Ascending aorta (tissue), 2 donors: ENCODE measurements at regions not wholly inside any gene's neighbourhood (a gene's known extent, or its start where the extent isn't known, plus 50 kb on each side); places are given as distances from the start of the nearest gene placed in this dataset.

Experiments
- DNase-seq, 2 donors: peaks; one replicate each; pipeline ENCODE4 v3.0.0-alpha.2; 2019; ENCODE audit warnings: low spot score in 2 of 2
- H3K27ac ChIP-seq, 2 donors: fragments of 200-600 bp; sonication (generic); one replicate each; pipeline ENCODE4 v1.5.1; 2016 to 2017; ENCODE audit warnings: mild to moderate bottlenecking in 1 of 2
- H3K27me3 ChIP-seq: fragments of 200-600 bp; sonication (generic); one replicate; pipeline ENCODE4 v1.5.1; 2017
- H3K36me3 ChIP-seq, 2 donors: fragments of 200-600 bp; sonication (generic); one replicate each; pipeline ENCODE4 v1.5.1; 2016
- H3K4me1 ChIP-seq, 2 donors: fragments of 200-600 bp; sonication (generic); one replicate each; pipeline ENCODE4 v1.5.1; 2016 to 2017; ENCODE audit warnings: mild to moderate bottlenecking in 1 of 2
- H3K4me3 ChIP-seq, 2 donors: fragments of 200-600 bp; sonication (generic); one replicate each; pipeline ENCODE4 v1.5.1; 2016 to 2017; ENCODE audit warnings: mild to moderate bottlenecking in 1 of 2
- H3K9me3 ChIP-seq, 2 donors: fragments of 200-600 bp; sonication (generic); one replicate each; pipeline ENCODE4 v1.5.1; 2016
- intact Hi-C: fragments of 100-400 bp; cut with DNase I; formaldehyde crosslinking; loops from one replicate; pipeline ENCODE4 v1.15.1; 2023
- TF ChIP-seq, protein P1 (sequence below), 3 experiments: fragments of 200-600 bp in 2 of 3; fragments of 450-650 bp in 1 of 3; sonication (generic) in 2 of 3; IDR thresholded peaks; one replicate each; pipeline ENCODE4 v1.5.1; 2016 to 2019; ENCODE audit warnings: antibody characterized with exemption in 3 of 3, mild to moderate bottlenecking in 1 of 3, moderate library complexity in 1 of 3

DNA sequence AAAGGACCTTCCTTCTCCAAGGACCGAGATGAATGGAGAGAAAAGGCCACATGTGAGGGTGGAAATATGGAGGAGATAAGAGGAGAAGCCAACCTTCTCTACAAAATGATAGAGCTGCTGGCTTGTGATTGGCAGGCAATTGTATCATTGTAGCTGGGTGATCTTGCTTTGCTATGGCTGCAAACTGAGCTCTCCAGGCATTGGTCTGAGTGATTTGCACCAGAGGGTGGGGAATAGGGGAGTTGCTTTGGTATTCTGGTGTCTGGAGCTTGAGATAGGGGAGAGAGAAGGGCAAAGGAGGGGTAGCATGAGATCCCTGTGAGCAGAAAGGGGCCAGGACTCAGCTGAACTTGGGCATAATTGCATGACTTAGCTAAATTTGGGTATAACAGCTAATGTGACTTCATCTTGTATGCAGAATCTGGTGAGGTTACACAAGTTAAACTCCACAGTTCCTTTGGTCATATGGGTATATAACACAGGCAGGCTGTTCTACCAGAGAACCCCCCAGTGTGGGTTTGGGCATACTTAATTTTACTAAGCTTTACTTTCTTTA, 72.0 kb downstream of the FOS start:
- TF ChIP-seq, protein P1, sequence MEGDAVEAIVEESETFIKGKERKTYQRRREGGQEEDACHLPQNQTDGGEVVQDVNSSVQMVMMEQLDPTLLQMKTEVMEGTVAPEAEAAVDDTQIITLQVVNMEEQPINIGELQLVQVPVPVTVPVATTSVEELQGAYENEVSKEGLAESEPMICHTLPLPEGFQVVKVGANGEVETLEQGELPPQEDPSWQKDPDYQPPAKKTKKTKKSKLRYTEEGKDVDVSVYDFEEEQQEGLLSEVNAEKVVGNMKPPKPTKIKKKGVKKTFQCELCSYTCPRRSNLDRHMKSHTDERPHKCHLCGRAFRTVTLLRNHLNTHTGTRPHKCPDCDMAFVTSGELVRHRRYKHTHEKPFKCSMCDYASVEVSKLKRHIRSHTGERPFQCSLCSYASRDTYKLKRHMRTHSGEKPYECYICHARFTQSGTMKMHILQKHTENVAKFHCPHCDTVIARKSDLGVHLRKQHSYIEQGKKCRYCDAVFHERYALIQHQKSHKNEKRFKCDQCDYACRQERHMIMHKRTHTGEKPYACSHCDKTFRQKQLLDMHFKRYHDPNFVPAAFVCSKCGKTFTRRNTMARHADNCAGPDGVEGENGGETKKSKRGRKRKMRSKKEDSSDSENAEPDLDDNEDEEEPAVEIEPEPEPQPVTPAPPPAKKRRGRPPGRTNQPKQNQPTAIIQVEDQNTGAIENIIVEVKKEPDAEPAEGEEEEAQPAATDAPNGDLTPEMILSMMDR (IDR thresholded peaks at IDR 0.05): no peak
- Histone ChIP-seq H3K27ac (no peak overlapping the region), H3K27me3 (no peaks in the 10 kb centered on the region), H3K4me3 (no peak overlapping the region), H3K4me1 (no peaks in the 10 kb centered on the region), H3K36me3 (no peaks in the 10 kb centered on the region), H3K9me3 (no peaks in the 10 kb centered on the region)
- intact Hi-C loops: no loop called here
- no peak for DNase-seq

DNA sequence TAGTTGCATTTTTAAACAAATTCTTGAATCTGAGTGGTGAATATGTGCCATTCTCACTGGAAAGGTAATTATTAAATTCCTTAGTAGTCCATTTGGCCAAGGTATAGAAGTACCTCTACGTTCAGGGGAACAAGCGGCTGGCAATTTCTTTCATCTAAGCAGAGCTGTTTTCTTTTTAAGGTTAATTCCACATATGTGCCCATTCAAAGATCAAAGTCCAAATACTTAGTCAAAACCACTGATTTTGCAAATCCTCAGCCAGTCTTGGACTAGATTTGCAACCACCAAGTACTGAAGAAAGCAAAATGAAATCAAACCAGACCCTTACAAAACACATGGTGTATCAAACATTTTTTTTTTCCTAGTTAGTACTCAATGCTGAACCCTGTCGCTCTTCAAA, 68.7 kb upstream of the JDP2 start:
- peaks cover 3 to 24% of the 10 kb centered on the region in 2 donors for H3K4me1 ChIP-seq
- no peaks in the 10 kb centered on the region for H3K27me3 ChIP-seq
- intact Hi-C loops: no loop called here
- no peaks in the 10 kb centered on the region for H3K36me3 ChIP-seq
- H3K9me3 ChIP-seq: no peaks in the 10 kb centered on the region
- H3K4me3 ChIP-seq: no peak overlapping the region
- TF ChIP-seq, protein P1 (IDR thresholded peaks at IDR 0.05): no peak
- no peak overlapping the region for H3K27ac ChIP-seq
- DNase-seq: no peak

DNA sequence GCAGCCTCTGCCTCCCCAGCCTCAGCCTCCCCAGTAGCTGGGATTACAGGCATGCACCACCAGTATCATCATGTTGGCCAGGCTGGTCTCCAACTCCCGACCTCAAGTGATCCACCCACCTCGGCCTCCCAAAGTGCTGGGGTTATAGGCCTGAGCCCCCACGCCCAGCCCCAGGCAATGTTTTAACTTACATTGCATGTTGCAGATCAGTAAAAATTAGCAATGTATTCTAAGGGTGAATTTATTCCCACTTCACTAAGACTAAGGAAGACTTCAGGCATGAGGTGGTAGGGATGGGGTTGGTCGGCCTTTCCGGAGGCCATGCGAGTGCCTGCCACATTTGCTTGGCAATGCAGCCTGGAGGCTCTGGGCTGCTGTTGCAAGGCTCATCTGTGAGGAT, 66.8 kb upstream of the JDP2 start:
- H3K36me3 ChIP-seq: no peaks in the 10 kb centered on the region
- H3K27me3 ChIP-seq: no peaks in the 10 kb centered on the region
- no peaks in the 10 kb centered on the region for H3K9me3 ChIP-seq
- no peak overlapping the region for H3K4me3 ChIP-seq
- intact Hi-C loops: loop anchor here (10.0 kb wide), 1 partner anchor 64 kb away; the partner anchor contains the start of gene JDP2
- no peak for DNase-seq
- H3K27ac ChIP-seq: peak overlapping the region; percentile 68 to 74
- TF ChIP-seq, protein P1 (IDR thresholded peaks at IDR 0.05): no peak
- peaks cover 3 to 24% of the 10 kb centered on the region in 2 donors for H3K4me1 ChIP-seq

DNA sequence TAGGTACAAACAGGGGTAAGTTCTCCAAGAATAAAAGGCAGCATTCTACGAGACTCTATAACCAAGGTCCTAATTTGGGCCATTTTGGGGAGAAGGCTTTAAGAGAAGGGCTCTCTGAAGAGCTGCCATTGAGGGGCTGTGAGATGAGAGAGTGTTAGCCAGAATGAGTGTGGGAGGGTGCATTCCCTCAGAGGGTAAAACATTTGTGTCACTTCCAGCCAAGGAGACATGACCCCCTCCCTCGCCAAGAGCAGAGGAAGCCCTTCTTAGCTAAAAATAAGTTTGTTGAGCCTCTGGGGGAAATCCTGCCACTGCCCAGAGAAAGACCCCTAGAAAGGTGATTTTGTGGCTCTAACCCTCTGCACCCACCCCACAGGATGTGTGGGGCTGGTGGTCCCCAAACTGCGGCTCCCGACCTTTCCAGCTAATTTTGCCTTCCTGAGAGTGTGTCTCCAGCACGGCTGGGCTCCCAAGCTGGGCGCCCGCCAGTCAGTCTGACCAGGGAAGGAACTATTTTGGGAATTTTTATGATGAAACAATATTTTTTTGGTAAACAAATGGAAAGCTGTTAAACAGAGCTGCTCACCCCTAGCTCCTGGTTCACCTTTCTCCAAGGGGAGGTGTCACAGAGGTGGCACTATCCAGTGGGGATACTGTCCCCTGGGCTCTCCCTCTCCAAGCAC, 65.9 kb upstream of the JDP2 start:
- intact Hi-C loops: loop anchor here (2.0 to 10.0 kb wide), 3 partner anchors 39 to 63 kb away; partner anchors contain the start of gene JDP2
- H3K27ac ChIP-seq: peak overlapping the region; percentile 68 to 74
- no peaks in the 10 kb centered on the region for H3K36me3 ChIP-seq
- H3K4me1 ChIP-seq: peaks cover 3 to 24% of the 10 kb centered on the region in 2 donors
- H3K27me3 ChIP-seq: no peaks in the 10 kb centered on the region
- no peaks in the 10 kb centered on the region for H3K9me3 ChIP-seq
- TF ChIP-seq, protein P1 (IDR thresholded peaks at IDR 0.05): no peak
- peak overlapping the region in 1 of 2 donors; percentile 35 for H3K4me3 ChIP-seq
- DNase-seq: peak in 1 of 2 donors; percentile 73

DNA sequence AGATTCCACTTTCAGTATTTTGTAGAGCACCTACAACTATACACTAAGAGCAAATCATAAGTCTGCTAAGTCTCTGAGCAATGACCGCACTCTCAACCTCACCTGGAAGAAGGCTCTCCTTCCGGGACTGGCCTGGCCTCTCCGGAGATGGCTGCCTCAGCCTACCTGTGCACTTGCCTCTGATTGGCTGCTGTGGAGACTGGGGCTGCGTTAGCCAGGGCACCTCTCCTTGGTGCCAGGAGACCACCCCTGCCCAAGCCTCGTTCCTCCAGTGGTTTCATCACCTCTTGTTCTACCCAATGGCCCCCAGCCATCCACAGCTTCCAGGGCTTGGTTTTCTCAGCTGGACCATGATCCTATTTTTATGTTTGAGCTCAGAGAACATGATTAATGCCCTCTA, 64.7 kb upstream of the JDP2 start:
- no peak overlapping the region for H3K4me3 ChIP-seq
- H3K4me1 ChIP-seq: peaks cover 3 to 24% of the 10 kb centered on the region in 2 donors
- no peak for DNase-seq
- no peaks in the 10 kb centered on the region for H3K27me3 ChIP-seq
- H3K27ac ChIP-seq: peak overlapping the region; percentile 68 to 74
- intact Hi-C loops: loop anchor here (2.0 to 10.0 kb wide), 3 partner anchors 38 to 62 kb away; partner anchors contain the start of gene JDP2
- no peaks in the 10 kb centered on the region for H3K36me3 ChIP-seq
- H3K9me3 ChIP-seq: no peaks in the 10 kb centered on the region
- TF ChIP-seq, protein P1 (IDR thresholded peaks at IDR 0.05): no peak
